A673 (cell line): ENCODE measurements at regions not wholly inside any gene's neighbourhood (a gene's known extent, or its start where the extent isn't known, plus 50 kb on each side); places are given as distances from the start of the nearest gene placed in this dataset.
"Not testable (repeated sequence)": the region's sequence is repeated elsewhere in the genome, so short reads cannot be mapped to it uniquely, and the experiment has no call there.

Experiments used
- BruUV-seq: library from RNA; stranded (reverse); fragments of 400-500 nt; replicated peaks from 2 replicates; lab custom pipeline; 2021; lab: Mats Ljungman, UMichigan
- CTCF ChIA-PET: fragments of 300-600 bp; sonication (Branson Sonifier 250); formaldehyde crosslinking; loops from one replicate; lab custom pipeline; 2022; ENCODE audit warnings: antibody characterized with exemption; lab: Charles Lee
- POLR2A ChIA-PET: fragments of 300-600 bp; sonication (Branson Sonifier 250); formaldehyde crosslinking; loops from one replicate; lab custom pipeline; 2022; ENCODE audit warnings: antibody characterized with exemption; ENCODE audit not compliant: low non-redundant PET; lab: Charles Lee
- DNase-seq: peaks from one replicate; pipeline ENCODE4 v3.0.0-alpha.2; 2015; ENCODE audit warnings: low spot score
- H3K27ac ChIP-seq: fragments of 200-600 bp; sonication (generic); 2 replicates; pipeline ENCODE4 v1.5.1; 2016; ENCODE audit warnings: mixed run types, low read depth, mild to moderate bottlenecking, mixed read lengths, antibody characterized with exemption, low read length; ENCODE audit not compliant: poor library complexity, severe bottlenecking
- H3K27me3 ChIP-seq: fragments of 200-600 bp; sonication (generic); replicated peaks from 2 replicates; pipeline ENCODE4 v1.6.1; 2017; ENCODE audit warnings: mixed run types, low read depth, mild to moderate bottlenecking, mixed read lengths, antibody characterized with exemption, low read length; ENCODE audit not compliant: insufficient read depth, poor library complexity
- H3K36me3 ChIP-seq: fragments of 200-600 bp; sonication (generic); 2 replicates; pipeline ENCODE4 v1.6.1; 2016; ENCODE audit warnings: mixed run types, mild to moderate bottlenecking, mixed read lengths, antibody characterized with exemption, low read length; ENCODE audit not compliant: insufficient read depth, poor library complexity, severe bottlenecking
- H3K4me1 ChIP-seq: fragments of 200-600 bp; sonication (generic); 2 replicates; pipeline ENCODE4 v1.6.1; 2017; ENCODE audit warnings: mixed run types, mild to moderate bottlenecking, mixed read lengths, antibody characterized with exemption, low read length; ENCODE audit not compliant: insufficient read depth, poor library complexity, severe bottlenecking
- H3K4me3 ChIP-seq: fragments of 200-600 bp; sonication (generic); 2 replicates; pipeline ENCODE4 v1.5.1; 2016; ENCODE audit warnings: low read depth, mixed run types, mild to moderate bottlenecking, mixed read lengths, low read length; ENCODE audit not compliant: poor library complexity, severe bottlenecking
- H3K9me3 ChIP-seq: fragments of 200-600 bp; sonication (generic); 2 replicates; pipeline ENCODE4 v1.6.1; 2016; ENCODE audit warnings: mixed run types, low read depth, mild to moderate bottlenecking, mixed read lengths, antibody characterized with exemption, low read length; ENCODE audit not compliant: poor library complexity, severe bottlenecking
- CTCF ChIP-seq: fragments of 300-800, 200-600 bp; sonication (generic); conservative IDR thresholded peaks from 2 replicates; pipeline ENCODE4 v1.5.1; 2017; ENCODE audit warnings: low read depth, mild to moderate bottlenecking, antibody characterized with exemption, low read length, moderate library complexity, mixed read lengths
- EZH2 ChIP-seq: fragments of 200-600 bp; sonication (generic); IDR thresholded peaks from 2 replicates; pipeline ENCODE4 v1.6.1; 2017; ENCODE audit warnings: borderline replicate concordance, low read depth, mild to moderate bottlenecking, mixed read lengths, antibody characterized with exemption, low read length; ENCODE audit not compliant: poor library complexity, severe bottlenecking
- intact Hi-C: fragments of 100-400 bp; cut with micrococcal nuclease; formaldehyde crosslinking; loops from one replicate; pipeline ENCODE4 v1.10.0; 2022; ENCODE audit not compliant: unreplicated experiment

- CTCF ChIA-PET = no interaction called here
- no peak for DNase-seq
- no peak overlapping the region for H3K27ac ChIP-seq
- H3K9me3 ChIP-seq = no peaks in the 10 kb centered on the region
- POLR2A ChIA-PET = no interaction called here
- intact Hi-C loops = no loop called here
- no peak for TF ChIP-seq CTCF
- TF ChIP-seq EZH2 = no peak
- peaks cover 3% of the 10 kb centered on the region for H3K27me3 ChIP-seq
- no peaks in the 10 kb centered on the region for H3K4me1 ChIP-seq
- H3K4me3 ChIP-seq = no peak overlapping the region
- BruUV-seq = no TSS peak
- no peaks in the 10 kb centered on the region for H3K36me3 ChIP-seq
Observed at GRCh38 chr2:58334414-58334813, 93.3 kb upstream of the FANCL start.

- H3K27ac ChIP-seq, CTCF ChIA-PET, DNase-seq, BruUV-seq, H3K9me3 ChIP-seq, H3K4me1 ChIP-seq, H3K4me3 ChIP-seq, POLR2A ChIA-PET, H3K27me3 ChIP-seq, intact Hi-C loops, H3K36me3 ChIP-seq: not testable (repeated sequence)
Observed at GRCh38 chr2:58325296-58325895, 84.3 kb upstream of the FANCL start.

- H3K4me1 ChIP-seq = no peaks in the 10 kb centered on the region
- H3K4me3 ChIP-seq = no peak overlapping the region
- H3K9me3 ChIP-seq = no peaks in the 10 kb centered on the region
- intact Hi-C loops = no loop called here
- H3K36me3 ChIP-seq = no peaks in the 10 kb centered on the region
- ChIA-PET CTCF (no interaction called here), POLR2A (no interaction called here)
- H3K27me3 ChIP-seq = no peaks in the 10 kb centered on the region
- no TSS peak for BruUV-seq
- TF ChIP-seq CTCF (no peak), EZH2 (no peak)
- DNase-seq = no peak
- no peak overlapping the region for H3K27ac ChIP-seq
Observed at GRCh38 chr2:58319481-58319880, 78.4 kb upstream of the FANCL start.

- DNase-seq, H3K9me3 ChIP-seq, CTCF ChIA-PET, H3K4me3 ChIP-seq, H3K36me3 ChIP-seq, H3K27ac ChIP-seq, POLR2A ChIA-PET, H3K4me1 ChIP-seq, H3K27me3 ChIP-seq, intact Hi-C loops, BruUV-seq: not testable (repeated sequence)
Observed at GRCh38 chr2:58318949-58319348, 77.8 kb upstream of the FANCL start.
